H1 (cell line): ENCODE measurements at regions not wholly inside any gene's neighbourhood (a gene's known extent, or its start where the extent isn't known, plus 50 kb on each side); places are given as distances from the start of the nearest gene placed in this dataset.

Source experiments
- CTCF ChIA-PET: fragments of 300-600 bp; sonication (Branson Sonifier 250); formaldehyde crosslinking; loops from one replicate; lab custom pipeline; 2021; ENCODE audit not compliant: partially characterized antibody; lab: Charles Lee
- POLR2A ChIA-PET: fragments of 300-600 bp; sonication (Branson Sonifier 250); formaldehyde crosslinking; loops from one replicate; lab custom pipeline; 2021; ENCODE audit warnings: inconsistent platforms; ENCODE audit not compliant: partially characterized antibody; lab: Charles Lee
- DNase-seq, 2 experiments: peaks; one replicate each; pipeline versions ENCODE4 v3.0.0 to v3.0.0-alpha.2; 2010 to 2022; ENCODE audit warnings: low spot score in 2 of 2, low read depth in 1 of 2, mixed read lengths in 1 of 2
- FAIRE-seq: peaks from 2 replicates; lab custom pipeline; 2011; peaks lifted over from hg19 to GRCh38; lab: Jason Lieb, UNC
- H2AFZ ChIP-seq: 2 replicates; pipeline ENCODE4 v1.8.1; 2012; ENCODE audit warnings: low read length, inconsistent platforms
- H2AK5ac ChIP-seq: 2 replicates; pipeline ENCODE4 v1.6.1; 2013; ENCODE audit warnings: low read depth, low read length
- H2BK120ac ChIP-seq: replicated peaks from 2 replicates; pipeline ENCODE3; 2013; ENCODE audit warnings: low read depth, low read length, inconsistent platforms
- H2BK12ac ChIP-seq: 2 replicates; pipeline ENCODE4 v1.6.1; 2013; ENCODE audit warnings: low read depth, low read length
- H2BK15ac ChIP-seq: 2 replicates; pipeline ENCODE4 v1.6.1; 2013; ENCODE audit warnings: low read length
- H2BK20ac ChIP-seq: 2 replicates; pipeline ENCODE4 v1.6.1; 2013; ENCODE audit warnings: low read length
- H2BK5ac ChIP-seq: 2 replicates; pipeline ENCODE4 v1.6.1; 2013; ENCODE audit warnings: low read depth, low read length
- H3K14ac ChIP-seq: 2 replicates; pipeline ENCODE4 v1.6.1; 2013; ENCODE audit warnings: inconsistent platforms; ENCODE audit not compliant: insufficient read length
- H3K18ac ChIP-seq: 2 replicates; pipeline ENCODE4 v1.6.1; 2013; ENCODE audit warnings: low read length; ENCODE audit errors: extremely low read depth
- H3K23ac ChIP-seq: 2 replicates; pipeline ENCODE4 v1.6.1; 2013; ENCODE audit warnings: inconsistent platforms; ENCODE audit not compliant: insufficient read length
- H3K23me2 ChIP-seq: 2 replicates; pipeline ENCODE4 v1.6.1; 2013; ENCODE audit warnings: low read depth, low read length
- H3K27ac ChIP-seq: 2 replicates; pipeline ENCODE4 v1.6.1; 2011; ENCODE audit warnings: low read depth, low read length, inconsistent platforms
- H3K27me3 ChIP-seq, 4 experiments: replicated peaks in 1 of 4; 1 replicate in 1 of 4; 2 replicates in 3 of 4; pipeline versions ENCODE4 v1.6.1 to v1.8.1; 2011 to 2013; ENCODE audit warnings: low read length in 3 of 4, mild to moderate bottlenecking in 3 of 4, inconsistent platforms in 2 of 4, mixed read lengths in 2 of 4, moderate library complexity in 1 of 4; ENCODE audit not compliant: control insufficient read depth in 3 of 4, insufficient read depth in 3 of 4; ENCODE audit errors: extremely low read depth in 1 of 4
- H3K36me3 ChIP-seq, 4 experiments: 2 replicates each; pipeline versions ENCODE4 v1.6.1 to v1.8.1; 2011 to 2013; ENCODE audit warnings: mild to moderate bottlenecking in 4 of 4, low read length in 3 of 4, moderate library complexity in 2 of 4, control low read depth in 1 of 4, inconsistent platforms in 1 of 4; ENCODE audit not compliant: insufficient read depth in 4 of 4, control insufficient read depth in 2 of 4
- H3K4ac ChIP-seq: replicated peaks from 2 replicates; pipeline ENCODE3; 2013; ENCODE audit warnings: low read length, low read depth, mixed read lengths, inconsistent platforms; ENCODE audit not compliant: insufficient read length
- H3K4me1 ChIP-seq, 4 experiments: replicated peaks in 1 of 4; 1 replicate in 1 of 4; 2 replicates in 3 of 4; pipeline versions ENCODE4 v1.6.1 to v1.8.1; 2011 to 2013; ENCODE audit warnings: low read length in 3 of 4, inconsistent platforms in 2 of 4, mixed read lengths in 1 of 4; ENCODE audit not compliant: insufficient read depth in 4 of 4, control insufficient read depth in 3 of 4
- H3K4me2 ChIP-seq, 2 experiments: 2 replicates each; pipeline versions ENCODE4 v1.6.1 to v1.8.1; 2011 to 2013; ENCODE audit warnings: low read depth in 2 of 2, low read length in 2 of 2, control low read depth in 1 of 2, inconsistent platforms in 1 of 2, mild to moderate bottlenecking in 1 of 2; ENCODE audit not compliant: insufficient read depth in 1 of 2
- H3K4me3 ChIP-seq, 4 experiments: fragments of 200-600, 300-600 bp in 1 of 4; sonication (generic), shearing (Covaris generic), sonication (Bioruptor Twin) in 1 of 4; 2 replicates each; pipeline versions ENCODE4 v1.5.1 to v1.8.1; 2011 to 2016; ENCODE audit warnings: low read length in 4 of 4, low read depth in 3 of 4, control low read depth in 2 of 4, inconsistent platforms in 2 of 4, mild to moderate bottlenecking in 2 of 4, mixed read lengths in 1 of 4, moderate library complexity in 1 of 4; ENCODE audit not compliant: insufficient read depth in 2 of 4; ENCODE audit errors: extremely low read depth in 1 of 4
- H3K56ac ChIP-seq: replicated peaks from 2 replicates; pipeline ENCODE3; 2013; ENCODE audit warnings: low read depth, mild to moderate bottlenecking, mixed read lengths, low read length, inconsistent platforms; ENCODE audit not compliant: insufficient read length
- H3K79me1 ChIP-seq: 2 replicates; pipeline ENCODE4 v1.6.1; 2013; ENCODE audit warnings: low read depth, low read length, control low read depth
- H3K79me2 ChIP-seq, 2 experiments: 2 replicates each; pipeline versions ENCODE4 v1.6.1 to v1.8.1; 2012 to 2013; ENCODE audit warnings: low read length in 2 of 2, mild to moderate bottlenecking in 2 of 2, inconsistent platforms in 1 of 2; ENCODE audit not compliant: insufficient read depth in 2 of 2, control insufficient read depth in 1 of 2
- H3K9ac ChIP-seq, 4 experiments: replicated peaks in 1 of 4; 1 replicate in 1 of 4; 2 replicates in 3 of 4; pipeline versions ENCODE4 v1.6.1 to v1.8.1; 2011 to 2013; ENCODE audit warnings: low read depth in 3 of 4, low read length in 3 of 4, control low read depth in 2 of 4, mild to moderate bottlenecking in 2 of 4, moderate library complexity in 2 of 4, inconsistent platforms in 1 of 4; ENCODE audit errors: extremely low read depth in 1 of 4
- H3K9me3 ChIP-seq, 2 experiments: 2 replicates each; pipeline versions ENCODE4 v1.6.1 to v1.8.1; 2012 to 2013; ENCODE audit warnings: mild to moderate bottlenecking in 2 of 2, moderate library complexity in 2 of 2, control low read depth in 1 of 2, inconsistent platforms in 1 of 2, low read depth in 1 of 2, low read length in 1 of 2, mixed read lengths in 1 of 2; ENCODE audit not compliant: insufficient read depth in 2 of 2
- H4K20me1 ChIP-seq, 2 experiments: replicated peaks in 1 of 2; 2 replicates each; pipeline versions ENCODE3 to v1.8.1; 2011 to 2013; ENCODE audit warnings: inconsistent platforms in 2 of 2, low read length in 2 of 2, mild to moderate bottlenecking in 1 of 2; ENCODE audit not compliant: insufficient read depth in 2 of 2, control insufficient read depth in 1 of 2
- H4K5ac ChIP-seq: 2 replicates; pipeline ENCODE4 v1.6.1; 2013; ENCODE audit warnings: low read length, low read depth, mixed read lengths, inconsistent platforms; ENCODE audit not compliant: insufficient read length
- H4K8ac ChIP-seq: 2 replicates; pipeline ENCODE4 v1.8.0; 2013; ENCODE audit warnings: mild to moderate bottlenecking, moderate library complexity, low read length, inconsistent platforms; ENCODE audit not compliant: insufficient read depth; ENCODE audit errors: extremely low read depth
- H4K91ac ChIP-seq: replicated peaks from 2 replicates; pipeline ENCODE3; 2013; ENCODE audit warnings: low read length, mixed read lengths, inconsistent platforms; ENCODE audit not compliant: insufficient read length
- RAD21 ChIP-seq, 2 experiments: IDR thresholded peaks in 1 of 2; conservative IDR thresholded peaks in 1 of 2; 2 replicates each; pipeline ENCODE4 v1.6.1; 2011; ENCODE audit warnings: low read depth in 2 of 2, low read length in 2 of 2, improper control_type of control experiment in 1 of 2, inconsistent platforms in 1 of 2, mild to moderate bottlenecking in 1 of 2, moderate library complexity in 1 of 2
- TAF7 ChIP-seq: optimal IDR thresholded peaks from 2 replicates; pipeline ENCODE3; 2011; ENCODE audit warnings: low read depth, mild to moderate bottlenecking, inconsistent platforms, low read length, moderate library complexity, borderline replicate concordance
- WGBS, 2 experiments: shearing (Covaris generic) in 1 of 2; methylation state at CpG; one replicate each; pipeline versions ENCODE4 v1.1.6 to v1.1.7; 2013 to 2015; ENCODE audit warnings: low lambda C conversion rate in 2 of 2, mixed read lengths in 2 of 2, inconsistent platforms in 1 of 2, low coverage in 1 of 2, missing lambda C conversion rate in 1 of 2; ENCODE audit not compliant: insufficient replicate concordance in 2 of 2, insufficient coverage in 1 of 2, insufficient read length in 1 of 2; ENCODE audit errors: extremely low coverage in 1 of 2, missing lambda C conversion rate in 1 of 2; 5-methylcytosine and 5-hydroxymethylcytosine counted together

- ChIA-PET CTCF (interaction anchor here (0.9 to 2.3 kb wide), 6 partner anchors 16 to 582 kb away, joined by 3 to 7 read pairs (median 3); no protein-coding TSS in a partner anchor), POLR2A (no interaction called here)
- H3K4ac ChIP-seq, result no peak overlapping the region
- H2BK5ac ChIP-seq, result no peak overlapping the region
- H2BK120ac ChIP-seq, result no peak overlapping the region
- H2AFZ ChIP-seq, result no peak overlapping the region
- H3K18ac ChIP-seq, result no peak overlapping the region
- H3K79me2 ChIP-seq, result no peaks in the 10 kb centered on the region
- H3K14ac ChIP-seq, result no peak overlapping the region
- no peaks in the 10 kb centered on the region for H3K79me1 ChIP-seq
- H4K91ac ChIP-seq, result no peak overlapping the region
- H3K4me1 ChIP-seq, result no peaks in the 10 kb centered on the region
- no peak overlapping the region for H4K8ac ChIP-seq
- H2BK15ac ChIP-seq, result no peak overlapping the region
- H3K4me3 ChIP-seq, result no peak overlapping the region
- no peak overlapping the region for H3K4me2 ChIP-seq
- no peak overlapping the region for H2AK5ac ChIP-seq
- 98% methylated on average over 2 of the region's 2 CpGs; no CpG with 5 or more reads in 1 of the 2 experiments for WGBS, 2 experiments
- DNase-seq, result no peak
- H3K36me3 ChIP-seq, result no peaks in the 10 kb centered on the region
- no peaks in the 10 kb centered on the region; a peak in 1 of 4 replicates for H3K9me3 ChIP-seq
- TF ChIP-seq TAF7 (no peak), RAD21 (IDR thresholded peaks at IDR 0.05 in 1 of 2, conservative IDR thresholded peaks at IDR 0.05 in 1 of 2; ENCODE audit: low read depth in 2 of 2, low read length in 2 of 2) (peak in 1 of 2 experiments; percentile 28; a peak in 2 of 4 replicates)
- no peak for FAIRE-seq
- peaks cover 0 to 1% (median 0%) of the 10 kb centered on the region in 4 experiments; a peak in 1 of 7 replicates for H3K27me3 ChIP-seq
- no peaks in the 10 kb centered on the region for H3K23me2 ChIP-seq
- H4K5ac ChIP-seq, result no peak overlapping the region
- H2BK20ac ChIP-seq, result no peak overlapping the region
- no peaks in the 10 kb centered on the region for H4K20me1 ChIP-seq
- H3K27ac ChIP-seq, result no peak overlapping the region
- no peak overlapping the region for H3K9ac ChIP-seq
- H3K56ac ChIP-seq, result no peak overlapping the region
- no peak overlapping the region for H3K23ac ChIP-seq
- H2BK12ac ChIP-seq, result no peak overlapping the region
Measured at GRCh38 chr4:85165808-85166207, 199.3 kb upstream of the WDFY3 start.
